Hepatic stellate cell (primary cell): ENCODE measurements at regions not wholly inside any gene's neighbourhood (a gene's known extent, or its start where the extent isn't known, plus 50 kb on each side); places are given as distances from the start of the nearest gene placed in this dataset.
A peak's percentile ranks its signal among the peaks of the same experiment; 100 is the strongest.

ENCODE experiments used
- DNase-seq: peaks from one replicate; pipeline ENCODE4 v3.0.0; 2011; ENCODE audit warnings: low spot score

DNA sequence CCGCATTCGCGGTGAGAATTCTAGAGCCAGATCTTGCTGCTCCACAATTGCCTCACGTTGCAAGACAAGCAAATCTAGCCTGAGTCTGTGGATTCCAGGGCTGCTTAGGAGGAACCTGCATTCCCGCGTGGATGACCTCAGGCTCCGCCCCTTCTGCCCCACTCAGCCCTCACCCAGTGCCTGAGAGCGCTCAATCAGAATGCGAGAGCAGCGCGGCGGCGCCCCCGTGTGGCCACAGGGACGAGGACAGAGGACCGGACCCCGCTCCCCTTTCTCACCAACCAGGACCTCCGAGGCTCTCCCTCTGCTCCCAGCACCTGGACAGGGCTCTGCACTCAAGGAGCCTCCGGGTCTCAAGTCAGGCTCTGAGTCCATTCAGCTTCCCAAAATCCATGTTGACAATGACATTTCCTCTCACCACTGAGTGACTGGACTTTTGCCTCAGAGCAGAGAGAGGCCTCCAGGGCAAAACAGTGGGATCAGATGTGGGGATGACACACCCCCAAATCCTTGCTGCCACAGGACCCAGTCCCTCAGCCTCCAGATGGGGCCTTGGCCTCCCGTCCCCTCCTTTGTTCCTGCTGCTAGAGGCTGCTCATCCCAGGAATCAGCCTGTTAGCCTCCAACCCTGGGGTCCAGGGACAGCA is 52.0 kb downstream of the RPP21 start:
- DNase-seq = peak; percentile 78

DNA sequence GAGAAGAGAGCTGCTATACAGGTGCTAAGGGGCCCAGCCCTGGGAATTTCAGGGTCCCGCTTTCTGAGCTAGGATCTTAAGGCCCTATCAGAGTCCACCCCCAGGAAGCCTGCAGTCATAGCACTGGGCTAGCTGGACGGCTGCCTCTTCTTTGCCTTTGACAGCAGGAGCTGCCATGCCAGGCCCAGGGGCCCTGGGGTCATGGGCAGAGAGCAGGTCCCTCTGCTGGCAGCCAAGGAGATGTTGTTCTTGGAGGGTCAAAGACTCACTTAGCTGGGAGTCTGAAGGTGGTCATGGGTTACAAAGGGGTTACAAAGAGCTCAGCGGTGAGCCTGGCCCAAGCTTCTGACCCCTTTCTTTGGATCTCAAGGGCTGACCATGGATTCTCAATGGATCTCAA is 52.7 kb downstream of the RPP21 start:
- no peak for DNase-seq

- DNase-seq = no peak
These were observed 54.6 kb downstream of the RPP21 start for GRCh38 chr6:30399390-30400058.

- DNase-seq = no peak
These were observed 61.0 kb downstream of the RPP21 start for GRCh38 chr6:30405934-30406333.

- no peak for DNase-seq
These were observed 64.2 kb downstream of the RPP21 start for GRCh38 chr6:30409184-30409583.

DNA sequence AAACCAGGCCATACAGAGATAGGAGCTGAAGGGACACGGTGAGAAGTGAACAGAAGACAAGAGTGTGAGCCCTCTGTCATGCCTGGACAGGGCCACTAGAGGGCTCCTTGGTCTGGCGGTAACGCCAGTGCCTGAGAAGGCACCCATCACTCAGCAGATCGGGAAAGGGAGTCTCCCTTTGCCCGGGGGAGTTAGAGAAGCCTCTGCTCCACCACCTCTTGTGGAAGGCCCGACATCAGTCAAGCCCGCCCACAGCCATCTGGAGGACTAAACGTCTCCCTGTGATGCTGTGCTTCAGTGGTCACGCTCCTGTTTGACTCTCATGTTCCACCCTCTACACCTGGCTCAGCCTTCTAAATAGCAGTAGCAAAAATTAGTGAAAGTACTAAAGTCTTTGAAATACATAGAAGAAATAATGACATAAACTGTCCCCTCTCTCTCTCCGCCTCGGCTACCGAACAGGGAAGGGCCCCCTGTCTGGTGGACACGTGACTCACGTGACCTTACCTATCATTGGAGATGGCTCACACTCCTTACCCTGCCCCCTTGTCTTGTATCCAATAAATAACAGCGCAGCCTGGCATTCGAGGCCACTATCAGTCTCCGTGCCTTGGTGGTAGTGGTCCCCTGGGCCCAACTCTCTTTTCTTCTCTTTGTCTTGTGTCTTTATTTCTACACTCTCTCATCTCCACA is 66.7 kb downstream of the RPP21 start:
- no peak for DNase-seq

GRCh38 chr6:30418448-30418847 is 70.9 kb upstream of the HLA-E start:
- DNase-seq = no peak

GRCh38 chr6:30424549-30424948 is 64.8 kb upstream of the HLA-E start:
- no peak for DNase-seq
